Right hindlimb (tissue), 1 donor: ENCODE measurements at regions not wholly inside any gene's neighbourhood (a gene's known extent, or its start where the extent isn't known, plus 50 kb on each side); places are given as distances from the start of the nearest gene placed in this dataset.

Experiments
- DNase-seq: peaks from one replicate; pipeline ENCODE4 v3.0.0-alpha.2; 2018

- DNase-seq, result no peak
Measured at GRCh38 chr3:146896711-146897110, 291.6 kb upstream of the PLSCR5 start.

GRCh38 chr3:146895026-146895749, 290.0 kb upstream of the PLSCR5 start:
- no peak for DNase-seq

- no peak for DNase-seq
Measured at GRCh38 chr3:146894406-146894805, 289.3 kb upstream of the PLSCR5 start.

- DNase-seq, result no peak
Measured at GRCh38 chr3:146892041-146892440, 286.9 kb upstream of the PLSCR5 start.

GRCh38 chr3:146889626-146890025, 284.5 kb upstream of the PLSCR5 start:
- no peak for DNase-seq

GRCh38 chr3:146888176-146888575, 283.0 kb upstream of the PLSCR5 start:
- no peak for DNase-seq

GRCh38 chr3:146884721-146885120, 279.6 kb upstream of the PLSCR5 start:
- no peak for DNase-seq

- no peak for DNase-seq
Measured at GRCh38 chr3:146884296-146884695, 279.1 kb upstream of the PLSCR5 start.

- DNase-seq, result no peak
Measured at GRCh38 chr3:146883288-146883687, 278.1 kb upstream of the PLSCR5 start.

- no peak for DNase-seq
Measured at GRCh38 chr3:146881966-146882760, 277.0 kb upstream of the PLSCR5 start.

- no peak for DNase-seq
Measured at GRCh38 chr3:146881356-146881755, 276.2 kb upstream of the PLSCR5 start.

GRCh38 chr3:146873748-146874147, 268.6 kb upstream of the PLSCR5 start:
- no peak for DNase-seq

- DNase-seq, result peak; percentile 22
Measured at GRCh38 chr3:146865175-146865755, 260.1 kb upstream of the PLSCR5 start.

- DNase-seq, result no peak
Measured at GRCh38 chr3:146861262-146861661, 256.1 kb upstream of the PLSCR5 start.

- no peak for DNase-seq
Measured at GRCh38 chr3:146854523-146854922, 249.4 kb upstream of the PLSCR5 start.

- no peak for DNase-seq
Measured at GRCh38 chr3:146851665-146852064, 246.5 kb upstream of the PLSCR5 start.

GRCh38 chr3:146845361-146845760, 240.2 kb upstream of the PLSCR5 start:
- no peak for DNase-seq

- DNase-seq, result no peak
Measured at GRCh38 chr3:146843476-146843875, 238.3 kb upstream of the PLSCR5 start.

GRCh38 chr3:146839727-146840375, 234.7 kb upstream of the PLSCR5 start:
- DNase-seq, result peak; percentile 20

GRCh38 chr3:146838221-146838620, 233.1 kb upstream of the PLSCR5 start:
- no peak for DNase-seq

- no peak for DNase-seq
Measured at GRCh38 chr3:146834917-146835316, 229.8 kb upstream of the PLSCR5 start.

- no peak for DNase-seq
Measured at GRCh38 chr3:146832857-146833458, 227.8 kb upstream of the PLSCR5 start.

- DNase-seq, result no peak
Measured at GRCh38 chr3:146831659-146832058, 226.5 kb upstream of the PLSCR5 start.
